GM21825 (cell line): ENCODE measurements at regions not wholly inside any gene's neighbourhood (a gene's known extent, or its start where the extent isn't known, plus 50 kb on each side); places are given as distances from the start of the nearest gene placed in this dataset.

Experiments used
- ATAC-seq: cut with Tn5 transposase; IDR thresholded peaks from one replicate; pipeline ENCODE4 v1.9.1; 2021; ENCODE audit warnings: mild to moderate bottlenecking, moderate library complexity; ENCODE audit not compliant: unreplicated experiment

- no peak for ATAC-seq
These were observed 313.4 kb upstream of the FMN2 start for GRCh38 chr1:239778208-239778813.

DNA sequence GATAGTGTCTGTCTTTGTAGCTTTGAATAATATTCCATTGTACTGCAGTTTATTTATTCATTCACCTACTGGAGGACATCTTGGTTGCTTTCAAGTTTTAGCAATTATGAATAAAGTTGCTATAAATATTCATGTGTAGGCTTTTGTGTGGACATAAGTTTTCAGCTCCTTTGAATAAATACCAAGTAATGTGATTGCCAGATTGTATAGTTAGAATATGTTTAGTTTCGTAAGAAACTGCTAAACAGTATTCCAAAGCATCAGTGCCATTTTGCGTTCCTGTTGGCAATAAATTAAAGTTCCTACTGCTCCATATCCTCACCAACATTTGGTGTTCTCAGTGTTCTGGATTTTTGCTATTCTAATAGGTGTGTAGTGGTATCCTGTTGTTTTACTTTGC, 311.7 kb upstream of the FMN2 start:
- no peak for ATAC-seq

DNA sequence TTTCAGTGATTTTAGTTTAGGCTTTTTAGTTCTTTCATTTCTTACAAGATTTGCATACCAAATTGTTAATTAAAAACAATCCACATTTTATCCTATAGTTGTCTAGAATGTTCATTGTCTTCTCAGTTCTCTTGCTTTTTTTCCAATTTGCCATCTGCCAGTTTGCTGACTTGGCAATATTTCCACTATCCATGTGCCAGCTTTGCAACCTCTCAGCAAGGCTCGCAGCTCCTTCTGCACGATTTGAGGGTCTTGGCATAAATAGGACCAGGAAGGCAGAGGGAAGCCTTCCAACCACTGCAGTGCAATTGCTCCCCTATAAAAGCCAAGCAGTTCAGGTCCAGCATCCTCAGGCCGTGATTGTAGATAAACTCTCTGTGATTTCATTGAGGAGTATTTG, 306.8 kb upstream of the FMN2 start:
- ATAC-seq, result no peak

GRCh38 chr1:239785576-239785975, 306.1 kb upstream of the FMN2 start:
- no peak for ATAC-seq

DNA sequence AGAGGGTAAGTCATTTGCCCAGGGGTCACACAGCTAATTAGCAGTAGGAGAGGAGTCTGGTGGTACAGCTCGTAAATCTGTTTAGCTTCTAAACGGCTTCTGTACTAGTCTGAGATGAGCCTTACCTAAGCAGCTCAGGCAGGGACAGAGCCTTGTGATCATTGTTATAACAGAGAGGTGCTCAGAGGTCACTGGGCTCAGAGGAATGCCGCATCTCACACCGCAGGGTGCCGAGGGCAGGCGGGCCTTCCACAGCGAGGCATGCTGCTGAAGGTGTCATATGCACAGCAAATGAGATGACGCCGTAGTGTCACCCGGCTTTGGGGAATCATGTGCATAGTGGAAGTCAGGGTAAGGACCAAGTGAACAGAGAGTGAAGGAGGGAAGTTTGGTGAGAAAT, 305.2 kb upstream of the FMN2 start:
- no peak for ATAC-seq

- no peak for ATAC-seq
These were observed 299.5 kb upstream of the FMN2 start for GRCh38 chr1:239792157-239792556.

DNA sequence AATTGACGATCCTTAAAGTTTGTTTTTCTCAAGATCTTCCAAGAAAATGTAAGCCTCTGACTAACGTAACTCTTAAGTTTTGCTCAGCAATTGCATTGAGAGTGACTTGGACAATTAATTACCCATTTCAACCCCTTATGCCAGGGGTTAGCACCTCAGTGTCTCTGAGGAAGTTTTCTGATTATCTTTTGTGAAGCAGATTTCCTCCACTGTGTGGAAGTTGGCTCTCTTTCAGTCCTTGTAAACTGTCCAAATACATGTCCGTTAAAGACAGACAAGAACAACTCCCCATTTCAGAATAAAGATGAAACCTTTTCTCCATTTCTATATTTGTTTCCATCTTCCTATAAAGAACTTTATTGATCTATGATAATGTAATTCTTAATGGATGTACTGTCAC, 296.4 kb upstream of the FMN2 start:
- no peak for ATAC-seq

- ATAC-seq, result no peak
These were observed 292.1 kb upstream of the FMN2 start for GRCh38 chr1:239799617-239800016.

- ATAC-seq, result no peak
These were observed 290.8 kb upstream of the FMN2 start for GRCh38 chr1:239800861-239801260.

DNA sequence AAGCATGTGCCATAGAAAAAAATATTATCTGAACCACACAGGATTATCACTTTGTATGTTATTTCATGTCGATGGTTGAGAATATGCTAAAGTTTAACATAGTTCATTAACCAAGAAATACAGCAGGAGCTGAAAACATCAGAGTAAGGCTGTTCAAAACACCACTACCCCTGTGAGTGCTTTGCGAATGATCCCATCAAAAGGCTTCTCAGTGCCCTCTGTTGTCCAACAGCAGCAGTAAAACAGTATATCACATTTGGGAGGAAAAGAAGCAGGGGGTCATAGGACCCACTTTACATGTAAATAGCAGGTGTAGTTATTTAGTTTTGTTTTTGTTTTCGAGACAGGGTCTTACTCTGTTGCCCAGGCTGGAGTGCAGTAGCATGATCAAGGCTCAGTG, 289.4 kb upstream of the FMN2 start:
- ATAC-seq, result no peak

- ATAC-seq, result no peak
These were observed 287.9 kb upstream of the FMN2 start for GRCh38 chr1:239803781-239804180.

- no peak for ATAC-seq
These were observed 287.4 kb upstream of the FMN2 start for GRCh38 chr1:239804266-239804665.

DNA sequence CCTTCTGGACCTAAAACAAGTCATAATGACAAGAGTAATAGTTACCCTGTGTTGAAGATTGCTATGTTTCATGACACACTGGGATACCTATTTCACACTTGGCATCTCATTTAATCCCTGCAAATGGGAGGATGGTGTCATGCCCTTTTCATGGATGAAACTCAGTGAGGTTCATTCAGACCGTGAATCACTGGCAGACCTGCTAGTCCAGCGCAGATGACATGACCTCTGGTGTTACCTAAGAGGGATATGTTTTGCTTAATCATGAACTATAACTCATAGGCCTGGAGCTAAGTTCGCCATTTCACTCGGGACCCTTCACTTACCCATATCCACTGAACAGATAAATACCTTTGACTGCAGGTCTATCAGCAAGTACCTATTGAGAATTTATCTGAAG, 286.6 kb upstream of the FMN2 start:
- ATAC-seq, result no peak

GRCh38 chr1:239805851-239806772, 285.6 kb upstream of the FMN2 start:
- ATAC-seq, result no peak

DNA sequence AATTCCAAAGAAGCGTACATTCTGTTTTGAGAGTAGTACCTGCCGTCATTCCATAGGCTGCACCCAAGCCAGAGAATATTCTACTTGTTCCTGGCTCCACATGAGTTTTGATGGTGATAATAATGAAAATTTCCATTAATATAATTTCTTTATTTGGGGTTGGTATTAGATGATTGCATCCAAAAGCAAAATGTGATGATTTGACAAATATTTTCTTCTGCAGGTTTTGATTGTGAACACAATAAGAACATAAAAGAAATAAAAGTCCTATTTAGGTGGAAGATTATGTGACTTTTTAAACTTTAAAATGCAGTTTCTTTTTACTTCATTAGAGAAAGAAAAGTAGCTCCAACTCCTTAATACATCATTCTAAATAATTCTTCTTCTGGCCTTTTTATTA, 284.8 kb upstream of the FMN2 start:
- ATAC-seq, result no peak

DNA sequence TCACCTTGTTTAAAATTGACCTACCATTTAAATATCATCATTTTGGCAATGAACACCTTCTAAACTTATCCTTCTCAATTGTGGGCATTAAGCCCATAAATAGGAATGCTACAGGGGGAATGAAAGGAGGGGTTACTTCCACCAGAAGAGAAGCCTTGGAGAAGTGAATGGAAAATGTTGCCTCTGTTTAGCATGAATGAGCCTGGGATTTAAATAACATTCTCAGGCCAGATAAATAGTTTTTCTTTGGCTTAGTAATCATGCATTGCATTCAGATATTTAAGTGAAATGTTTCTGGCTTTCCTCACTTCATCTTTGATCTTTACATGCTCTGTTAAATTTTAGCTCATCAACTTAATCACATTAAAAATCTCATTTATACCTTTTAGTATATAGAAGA, 284.3 kb upstream of the FMN2 start:
- ATAC-seq, result no peak

GRCh38 chr1:239810061-239810481, 281.6 kb upstream of the FMN2 start:
- no peak for ATAC-seq

DNA sequence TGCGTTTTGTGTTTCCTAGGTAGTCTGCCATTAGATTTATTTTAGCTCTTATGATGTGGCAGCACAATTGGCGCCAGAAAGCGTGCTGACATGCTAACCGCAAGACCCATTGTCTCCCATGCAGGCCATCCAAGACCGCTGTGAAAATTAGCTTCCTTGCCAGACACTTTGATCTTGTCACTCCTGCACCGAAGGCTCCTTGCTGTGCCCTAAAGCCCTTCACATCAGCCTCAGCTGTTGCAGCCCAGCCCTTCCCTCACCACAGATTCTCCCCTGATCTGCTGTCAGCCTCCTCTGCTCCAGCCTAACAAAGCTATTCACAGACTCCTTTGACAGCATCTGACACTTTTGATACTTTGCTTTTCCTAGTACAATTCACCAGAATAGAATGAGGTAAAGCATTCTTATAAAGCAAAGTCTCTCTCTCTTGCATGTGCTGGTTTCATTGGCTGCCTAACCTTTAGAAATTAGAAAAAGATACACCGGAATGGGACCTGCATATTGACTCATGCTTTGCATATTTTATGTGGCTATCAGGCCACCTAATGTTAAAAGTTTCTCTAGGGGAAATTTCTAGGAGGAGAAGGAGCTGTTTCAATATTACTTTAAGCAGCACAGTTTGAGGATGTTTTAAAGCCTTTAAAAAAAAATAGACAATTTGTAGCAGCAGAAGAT, 280.3 kb upstream of the FMN2 start:
- no peak for ATAC-seq

DNA sequence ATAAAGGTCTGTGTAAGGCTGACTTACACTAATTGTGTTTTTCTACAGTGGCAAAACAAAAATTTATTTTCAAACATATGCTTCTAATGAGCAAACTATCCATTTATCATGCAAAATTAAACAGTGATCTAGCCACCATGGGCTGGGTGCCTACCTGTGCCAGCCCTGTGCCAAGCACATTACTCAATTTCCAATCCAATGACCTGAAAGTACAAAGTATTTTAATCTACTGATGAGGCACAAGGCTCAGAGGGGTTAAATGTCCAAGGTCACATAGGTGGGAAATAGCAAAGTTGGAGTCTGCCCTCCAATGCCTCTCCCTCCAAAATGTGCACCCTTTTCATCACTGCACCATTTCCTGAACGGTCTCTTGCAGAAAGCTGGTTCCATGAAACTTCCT, 279.1 kb upstream of the FMN2 start:
- no peak for ATAC-seq

DNA sequence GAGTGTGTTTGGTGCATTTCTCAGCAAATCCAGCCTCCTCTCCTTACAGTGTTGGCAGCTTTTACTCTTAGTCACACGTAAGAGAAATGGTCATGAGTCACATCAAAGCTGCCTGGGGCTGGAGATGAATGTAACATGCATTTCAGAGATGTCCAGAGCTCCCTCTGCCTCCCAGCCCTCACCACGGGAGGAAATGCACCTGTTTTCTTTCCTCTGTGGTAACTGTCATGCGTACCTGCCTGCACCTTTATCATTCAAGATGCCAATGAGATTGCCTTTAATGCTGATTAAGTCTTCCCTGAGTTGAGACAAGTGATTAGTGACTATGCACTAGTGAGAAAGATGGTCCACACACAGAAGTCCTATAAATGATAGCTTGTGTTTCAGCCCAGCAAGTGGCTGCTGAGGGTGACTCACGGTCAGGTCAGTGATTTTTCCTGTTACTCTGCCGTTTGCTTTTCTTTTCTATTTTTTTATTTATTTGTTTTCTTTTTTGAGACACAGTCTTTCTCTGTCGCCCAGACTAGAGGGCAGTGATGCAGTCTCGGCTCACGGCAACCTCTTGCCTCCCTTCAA, 277.3 kb upstream of the FMN2 start:
- ATAC-seq, result no peak

- ATAC-seq, result no peak
These were observed 276.6 kb upstream of the FMN2 start for GRCh38 chr1:239815074-239815473.
